ENCODE measurements at regions not wholly inside any gene's neighbourhood (a gene's known extent, or its start where the extent isn't known, plus 50 kb on each side); places are given as distances from the start of the nearest gene placed in this dataset.

DNA sequence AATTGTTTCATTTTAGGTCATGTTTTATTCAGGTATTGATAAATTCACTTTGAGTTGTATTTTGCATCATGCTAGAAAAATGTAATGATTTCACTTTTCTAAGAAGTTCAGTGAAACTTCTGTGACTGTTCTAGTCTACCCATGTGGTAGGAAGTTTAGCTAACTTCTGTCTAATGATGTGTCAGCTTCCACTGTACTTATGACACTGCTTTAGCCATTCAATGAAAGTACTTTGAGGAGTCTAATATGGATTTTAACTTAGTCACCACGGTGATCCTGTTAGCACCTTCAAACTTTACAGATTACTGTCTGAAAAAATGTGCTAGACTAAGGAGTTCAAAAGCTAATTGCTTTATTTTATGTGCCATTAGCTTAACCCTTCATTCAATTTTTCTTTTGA is 1510.5 kb upstream of the CDH9 start:
- TF ChIP-seq CTCF (IDR thresholded peaks at IDR 0.05) = no peak
- DNase-seq = no peak
- Mint-ChIP-seq H3K4me1 (ENCODE audit: low read depth) (no peaks in the 10 kb centered on the region), H3K9me3 (peaks cover 32% of the 10 kb centered on the region), H3K36me3 (ENCODE audit: low read depth) (no peaks in the 10 kb centered on the region; the same call in 1 of the 2 replicates), H3K27ac (no peak overlapping the region), H3K4me3 (no peak overlapping the region), H3K27me3 (ENCODE audit: insufficient read depth) (no peaks in the 10 kb centered on the region; the same call in 1 of the 2 replicates)

DNA sequence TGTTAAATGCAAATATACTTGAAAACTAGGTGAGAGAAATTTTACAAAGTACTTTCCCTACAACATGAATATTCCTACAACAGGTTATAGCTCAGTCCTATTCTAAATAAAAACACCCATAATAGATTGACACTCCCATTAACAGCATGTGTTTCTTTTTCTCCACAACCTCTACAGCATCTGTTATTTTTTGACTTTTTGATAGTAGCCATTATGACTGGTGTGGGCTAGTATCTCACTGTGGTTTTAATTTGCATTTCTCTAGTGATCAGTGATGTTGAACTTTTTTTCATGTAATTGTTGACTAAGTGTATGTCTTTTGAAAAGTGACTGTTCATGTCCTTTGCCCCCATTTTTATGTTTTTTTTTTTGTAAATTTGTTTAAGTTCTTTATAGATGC is 1506.1 kb upstream of the CDH9 start:
- no peaks in the 10 kb centered on the region for H3K36me3 Mint-ChIP-seq (ENCODE audit: low read depth)
- H3K9me3 Mint-ChIP-seq = peaks cover 27% of the 10 kb centered on the region
- H3K27ac Mint-ChIP-seq = no peak overlapping the region
- no peak for TF ChIP-seq CTCF (IDR thresholded peaks at IDR 0.05)
- DNase-seq = no peak
- no peaks in the 10 kb centered on the region for H3K4me1 Mint-ChIP-seq (ENCODE audit: low read depth)
- H3K27me3 Mint-ChIP-seq (ENCODE audit: insufficient read depth) = no peaks in the 10 kb centered on the region; the same call in 1 of the 2 replicates
- no peak overlapping the region for H3K4me3 Mint-ChIP-seq

GRCh38 chr5:28543473-28544098 is 1505.2 kb upstream of the CDH9 start:
- Mint-ChIP-seq H3K4me3 (no peak overlapping the region), H3K9me3 (peaks cover 27% of the 10 kb centered on the region), H3K36me3 (ENCODE audit: low read depth) (no peaks in the 10 kb centered on the region), H3K4me1 (ENCODE audit: low read depth) (no peaks in the 10 kb centered on the region), H3K27me3 (ENCODE audit: insufficient read depth) (no peaks in the 10 kb centered on the region; the same call in 1 of the 2 replicates), H3K27ac (no peak overlapping the region)
- DNase-seq = no peak
- TF ChIP-seq CTCF (IDR thresholded peaks at IDR 0.05) = no peak

- no peaks in the 10 kb centered on the region; the same call in 1 of the 2 replicates for H3K27me3 Mint-ChIP-seq (ENCODE audit: insufficient read depth)
- no peak overlapping the region for H3K27ac Mint-ChIP-seq
- H3K4me1 Mint-ChIP-seq (ENCODE audit: low read depth) = no peaks in the 10 kb centered on the region
- H3K4me3 Mint-ChIP-seq = no peak overlapping the region
- no peak for TF ChIP-seq CTCF (IDR thresholded peaks at IDR 0.05)
- H3K36me3 Mint-ChIP-seq (ENCODE audit: low read depth) = no peaks in the 10 kb centered on the region
- H3K9me3 Mint-ChIP-seq = peaks cover 27% of the 10 kb centered on the region
- DNase-seq = no peak
Observed at GRCh38 chr5:28542987-28543386, 1504.6 kb upstream of the CDH9 start.

GRCh38 chr5:28523888-28524635 is 1485.7 kb upstream of the CDH9 start:
- H3K4me1 Mint-ChIP-seq (ENCODE audit: low read depth) = no peaks in the 10 kb centered on the region
- H3K27me3 Mint-ChIP-seq (ENCODE audit: insufficient read depth) = no peaks in the 10 kb centered on the region
- H3K4me3 Mint-ChIP-seq = no peak overlapping the region
- H3K36me3 Mint-ChIP-seq (ENCODE audit: low read depth) = no peaks in the 10 kb centered on the region
- no peak for DNase-seq
- H3K27ac Mint-ChIP-seq = no peak overlapping the region
- TF ChIP-seq CTCF (IDR thresholded peaks at IDR 0.05) = no peak
- H3K9me3 Mint-ChIP-seq = peaks cover 36% of the 10 kb centered on the region
